Anterior cingulate cortex (tissue), 58 donors: ENCODE measurements at regions not wholly inside any gene's neighbourhood (a gene's known extent, or its start where the extent isn't known, plus 50 kb on each side); places are given as distances from the start of the nearest gene placed in this dataset.
"Not testable (repeated sequence)": the region's sequence is repeated elsewhere in the genome, so short reads cannot be mapped to it uniquely, and the experiment has no call there.

Experiments used
- DNase-seq, 58 donors: peaks; one replicate each; lab custom pipeline; 2025; lab: John Stamatoyannopoulos, UW

DNA sequence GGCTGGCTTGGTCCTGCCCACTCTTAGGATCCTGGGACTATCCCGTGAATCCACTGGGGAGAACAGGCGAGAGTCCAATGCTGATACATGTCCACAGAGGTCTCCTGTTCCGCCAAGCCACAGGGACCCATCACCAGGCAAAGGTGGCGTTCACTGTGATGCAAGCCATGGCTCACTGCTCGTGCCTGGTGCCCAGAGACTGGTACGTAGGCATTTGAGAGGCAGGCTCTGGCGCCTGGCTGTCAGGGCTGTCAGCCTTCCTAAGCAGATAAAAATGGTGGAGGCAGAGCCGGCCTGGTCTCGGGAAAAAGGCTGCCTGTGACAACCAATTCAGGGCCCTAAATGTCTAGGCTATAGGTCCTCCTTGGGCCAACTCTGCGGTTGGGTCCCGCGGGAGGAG, 2329.0 kb downstream of the TP53TG3F start:
- no peak for DNase-seq

DNA sequence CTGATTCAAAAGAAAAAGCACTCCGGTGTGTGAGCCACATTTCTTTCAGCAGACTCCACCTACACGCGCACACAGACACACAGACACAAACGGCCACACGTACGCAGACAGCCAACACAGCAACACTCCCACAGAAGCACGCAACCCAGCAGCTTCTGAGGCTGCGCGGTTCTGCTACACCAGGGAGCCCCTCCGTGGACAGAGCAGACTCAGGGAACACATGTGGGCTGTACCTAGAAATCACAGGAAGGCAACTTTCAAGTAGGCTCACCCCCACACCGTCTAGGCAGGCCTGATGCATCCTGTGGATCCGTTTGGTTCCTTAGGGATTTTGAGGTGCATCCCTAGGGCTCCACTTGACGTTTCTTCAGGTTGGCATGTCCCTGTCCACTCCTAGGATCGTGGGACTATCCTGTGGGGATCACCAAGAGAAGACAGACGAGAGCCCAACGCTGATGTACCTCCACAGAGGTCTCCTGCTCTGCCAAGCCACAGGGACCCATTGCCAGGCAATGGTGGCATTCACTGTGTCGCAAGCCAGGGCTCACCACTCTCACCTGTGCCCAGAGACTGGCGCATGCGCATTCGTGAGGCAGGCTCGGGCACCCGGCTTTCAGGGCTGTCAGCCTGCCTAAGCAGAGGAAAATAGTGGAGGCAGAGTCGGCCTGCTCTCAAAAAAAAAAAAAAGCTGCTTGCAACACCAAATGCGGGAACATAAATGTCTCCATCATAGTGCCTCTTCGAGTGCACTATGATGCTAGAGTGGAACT, 2333.3 kb downstream of the TP53TG3F start:
- DNase-seq: no peak

DNA sequence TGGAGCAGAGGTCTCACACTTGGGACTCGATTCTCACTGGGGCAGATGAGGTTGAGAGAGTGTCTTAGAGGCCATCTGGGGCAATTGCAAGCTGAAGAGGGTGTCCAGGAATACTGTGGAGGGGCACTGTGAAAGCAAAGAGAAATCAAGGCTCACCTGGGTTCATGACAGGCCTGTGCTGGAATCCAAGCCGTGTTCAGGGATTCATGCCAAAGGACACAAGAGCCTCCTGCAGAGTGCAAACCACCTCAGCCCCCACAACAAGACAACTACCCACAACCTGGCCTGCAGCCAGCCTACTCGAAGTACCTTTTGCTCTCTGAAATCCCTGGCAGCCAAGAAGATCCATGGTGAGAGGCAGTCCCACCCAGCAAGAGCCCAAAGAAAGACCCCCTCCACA, 2334.2 kb downstream of the TP53TG3F start:
- DNase-seq: no peak

DNA sequence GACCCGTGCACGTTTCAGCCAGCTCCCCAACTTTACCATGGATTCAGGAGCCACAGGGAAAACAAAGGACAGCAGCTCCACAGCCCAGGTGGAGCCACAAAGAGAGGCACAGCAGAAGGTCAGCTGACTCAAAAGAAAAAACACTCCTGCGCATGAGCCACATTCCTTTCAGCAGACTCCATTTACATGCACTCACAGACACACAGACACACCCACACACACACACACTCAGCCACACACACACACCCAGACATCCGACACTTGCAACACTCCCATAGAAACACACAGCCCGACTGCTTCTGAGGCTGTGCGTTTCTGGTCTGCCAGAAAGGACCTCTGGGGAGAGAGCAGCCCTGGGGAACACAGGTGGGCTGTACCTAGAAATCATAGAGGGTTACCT, 2335.5 kb downstream of the TP53TG3F start:
- DNase-seq: no peak

DNA sequence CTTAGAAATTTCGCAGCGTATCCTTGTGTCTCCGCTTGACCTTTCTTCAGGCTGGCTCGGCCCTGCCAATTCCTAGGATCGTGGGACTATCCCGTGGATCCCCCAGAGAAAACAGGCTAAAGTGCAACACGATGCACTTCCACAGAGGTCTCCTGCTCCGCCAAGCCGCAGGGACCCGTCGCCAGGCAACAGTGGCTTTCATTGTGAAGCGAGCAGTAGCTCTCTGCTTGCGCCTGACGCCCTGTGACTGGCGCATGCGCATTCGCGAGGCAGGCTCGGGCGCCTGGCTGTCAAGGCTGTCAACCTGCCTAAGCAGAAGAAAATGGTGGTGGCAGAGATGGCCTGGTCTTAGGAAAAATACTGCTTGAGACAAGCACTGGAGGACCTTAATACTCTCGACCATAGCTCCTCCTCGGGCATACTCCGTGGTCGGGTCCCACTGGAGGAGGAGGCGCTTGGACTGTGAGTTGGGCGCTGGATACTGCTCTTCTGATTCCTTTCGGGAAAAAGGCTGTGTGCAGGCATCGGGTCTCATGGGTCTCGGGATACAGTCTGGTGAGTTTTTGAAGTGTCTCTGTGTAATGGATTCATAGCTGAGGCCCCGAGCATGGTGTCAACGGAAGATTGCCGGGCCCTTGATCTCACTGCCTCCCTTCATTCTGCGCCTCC, 2336.1 kb downstream of the TP53TG3F start:
- no peak for DNase-seq

DNA sequence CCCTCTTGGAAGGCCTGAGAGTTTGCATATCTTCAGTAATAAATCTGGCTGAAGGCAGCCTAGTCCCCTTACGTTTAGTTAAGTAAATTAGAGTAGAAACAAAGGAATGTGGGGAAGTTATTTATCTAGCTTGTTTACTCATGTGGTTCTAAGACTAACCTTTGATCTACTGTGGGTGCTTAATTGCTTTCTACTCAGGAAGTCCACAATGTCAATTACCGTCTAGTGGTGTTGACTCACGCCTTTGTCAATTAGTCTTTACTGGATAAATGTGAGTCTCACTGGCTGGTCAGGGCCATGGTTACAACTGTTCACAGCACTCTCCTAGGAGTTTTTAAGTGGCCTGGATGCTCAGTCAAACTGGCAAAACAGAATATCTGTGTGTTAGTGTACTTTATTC, 2338.4 kb downstream of the TP53TG3F start:
- no peak for DNase-seq

DNA sequence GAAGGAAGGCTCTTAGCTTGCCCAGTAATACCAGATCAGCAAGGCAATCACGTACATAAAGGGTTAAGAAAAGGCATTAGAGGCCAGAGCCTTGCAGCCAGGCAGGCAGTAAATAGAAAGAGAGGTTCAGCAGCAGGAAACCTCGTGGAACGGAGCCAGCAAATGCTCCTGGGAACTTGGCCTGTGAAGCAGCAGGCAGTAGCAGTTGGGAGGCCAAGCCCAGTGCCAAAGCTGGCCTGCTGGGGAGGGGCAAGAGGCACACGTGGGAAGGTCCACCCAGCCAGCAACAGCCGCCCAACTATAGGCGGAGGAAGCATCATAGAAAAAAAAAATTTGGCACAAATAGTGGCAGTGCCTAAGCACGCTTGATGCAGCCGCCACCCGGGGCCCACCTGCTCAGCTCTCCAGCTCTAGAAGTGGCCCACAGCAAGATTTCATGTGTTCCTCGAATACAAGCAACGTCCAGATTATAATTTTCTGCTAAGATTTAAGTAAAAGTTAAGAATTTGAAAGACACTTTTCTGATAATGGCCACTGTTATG, 2339.5 kb downstream of the TP53TG3F start:
- no peak for DNase-seq

DNA sequence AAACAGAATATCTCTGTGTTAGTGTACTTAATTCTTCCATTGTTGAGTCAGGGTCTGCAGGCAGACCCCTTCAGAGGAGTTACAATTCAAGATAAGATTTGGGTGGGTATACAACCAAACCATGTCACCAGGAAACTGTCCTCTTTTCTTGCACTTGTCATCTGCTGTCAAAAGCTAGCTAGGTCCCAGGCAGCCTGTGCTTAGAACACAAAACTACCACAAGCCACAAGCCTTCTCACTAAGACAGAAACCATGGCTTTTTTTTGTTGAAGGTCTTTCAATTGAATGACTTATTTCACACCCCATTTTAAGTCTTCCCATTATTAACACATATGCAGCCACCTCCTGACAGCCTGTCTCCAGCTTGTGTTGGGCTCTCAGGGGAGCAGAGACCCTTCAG, 2345.1 kb downstream of the TP53TG3F start:
- DNase-seq: not testable (repeated sequence)

DNA sequence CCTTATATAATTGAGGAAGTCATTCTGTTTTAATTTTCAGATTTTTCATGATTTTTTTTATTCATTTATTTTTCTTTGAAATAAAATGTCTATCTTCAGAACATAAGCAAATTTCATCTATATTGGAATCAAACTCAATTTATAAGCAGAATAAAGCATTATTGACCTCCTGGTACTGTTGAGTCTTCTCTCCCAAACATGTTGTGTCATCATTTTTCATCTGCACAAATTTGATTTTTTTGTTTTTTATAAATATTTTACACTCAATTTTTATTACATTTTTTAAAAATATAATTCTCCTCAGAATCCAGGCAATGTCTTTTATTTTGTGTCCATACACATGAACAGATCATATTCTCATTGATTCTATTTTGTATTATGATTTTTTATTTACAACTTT, 2363.9 kb downstream of the TP53TG3F start:
- no peak for DNase-seq

DNA sequence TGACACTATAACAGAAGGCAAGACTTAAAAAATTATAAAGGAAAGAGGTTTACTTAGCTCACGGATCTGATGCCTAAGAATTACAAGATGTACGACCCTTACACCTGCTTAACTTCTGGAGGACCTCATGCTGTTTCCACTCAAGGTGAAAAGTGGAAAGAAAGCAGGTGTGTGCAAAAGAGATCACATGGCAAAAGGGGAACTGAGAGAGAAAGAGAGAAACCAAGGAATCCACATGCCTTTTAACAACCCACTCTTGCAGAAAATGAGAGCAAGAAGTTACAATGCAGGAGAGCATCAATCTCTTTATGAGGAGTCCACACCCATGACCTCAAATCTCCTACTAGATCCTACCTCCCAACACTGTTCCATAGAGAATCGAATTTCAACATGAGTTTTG, 2382.2 kb downstream of the TP53TG3F start:
- no peak for DNase-seq

DNA sequence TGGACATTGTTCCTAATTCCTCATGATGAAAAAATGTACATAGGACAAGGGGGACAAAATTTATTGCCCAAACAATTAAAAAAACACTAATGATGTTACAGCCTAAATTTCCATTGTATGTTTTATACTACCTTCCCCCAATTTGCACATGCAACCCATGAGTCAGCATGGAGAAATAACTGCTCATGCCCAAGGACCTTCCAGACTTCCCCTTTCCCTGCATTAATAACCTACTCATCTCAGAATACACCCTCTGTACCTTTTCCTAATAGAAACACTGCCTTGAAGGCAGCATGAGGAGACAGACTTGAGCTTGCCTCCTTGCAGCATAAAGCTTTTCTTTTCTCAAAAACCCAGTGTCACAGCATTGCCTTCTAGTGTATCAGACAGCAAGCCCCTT, 2402.8 kb downstream of the TP53TG3F start:
- DNase-seq: no peak

DNA sequence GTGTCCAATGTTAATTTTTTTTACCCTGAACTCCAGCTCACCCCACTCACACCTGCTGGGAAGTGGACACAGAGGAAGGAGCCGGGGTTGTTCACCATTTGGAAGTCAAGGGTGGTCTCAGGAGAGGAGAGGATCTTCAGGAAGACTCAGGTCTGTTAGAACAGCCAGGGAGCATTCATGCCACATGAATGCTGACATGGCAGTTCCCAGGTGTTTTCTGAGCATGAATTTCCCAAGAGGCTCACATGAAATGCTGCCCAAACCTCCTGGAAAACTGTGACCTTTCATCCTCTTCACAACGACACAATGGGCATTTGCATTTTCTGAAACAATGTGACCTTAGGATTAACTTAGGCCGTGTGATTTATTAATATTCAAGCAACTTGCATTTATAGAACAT, 2409.2 kb downstream of the TP53TG3F start:
- no peak for DNase-seq

DNA sequence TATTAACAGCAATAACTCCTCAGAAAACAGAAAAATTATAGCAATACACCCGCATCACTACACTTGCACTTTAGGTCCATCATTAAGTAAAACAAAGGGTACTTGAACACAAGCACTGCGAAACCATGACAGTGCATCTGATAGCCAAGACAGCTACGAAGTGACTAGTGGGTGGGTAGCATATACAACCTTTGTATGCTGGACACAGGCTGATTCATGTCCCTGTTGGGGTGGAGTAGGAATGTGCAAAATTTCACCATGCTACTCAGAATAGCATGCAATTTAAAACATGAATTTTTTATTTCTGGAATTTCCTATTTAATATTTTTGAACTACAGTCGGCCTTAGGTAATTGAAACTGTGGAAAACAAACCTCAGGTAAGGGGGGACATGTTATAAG, 2414.1 kb downstream of the TP53TG3F start:
- no peak for DNase-seq

DNA sequence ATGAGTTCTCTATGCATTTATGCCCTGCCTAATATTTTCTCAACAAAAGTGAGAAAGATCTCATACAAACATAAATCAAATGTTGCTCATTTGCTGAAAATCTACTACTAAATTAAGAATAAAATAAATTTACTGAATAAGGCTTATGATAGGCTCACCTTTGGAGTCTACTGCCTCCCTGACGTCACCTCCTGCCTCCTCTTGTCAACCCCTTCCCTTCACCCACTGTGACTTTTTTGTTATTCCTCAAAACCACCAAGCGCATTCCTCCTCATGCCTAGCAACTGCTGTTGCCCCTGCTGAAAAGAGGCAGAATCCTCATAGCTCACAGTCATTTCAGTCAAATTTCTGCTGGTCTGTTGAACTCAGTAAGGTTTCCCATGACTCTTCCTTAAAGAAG, 2422.2 kb downstream of the TP53TG3F start:
- no peak for DNase-seq

DNA sequence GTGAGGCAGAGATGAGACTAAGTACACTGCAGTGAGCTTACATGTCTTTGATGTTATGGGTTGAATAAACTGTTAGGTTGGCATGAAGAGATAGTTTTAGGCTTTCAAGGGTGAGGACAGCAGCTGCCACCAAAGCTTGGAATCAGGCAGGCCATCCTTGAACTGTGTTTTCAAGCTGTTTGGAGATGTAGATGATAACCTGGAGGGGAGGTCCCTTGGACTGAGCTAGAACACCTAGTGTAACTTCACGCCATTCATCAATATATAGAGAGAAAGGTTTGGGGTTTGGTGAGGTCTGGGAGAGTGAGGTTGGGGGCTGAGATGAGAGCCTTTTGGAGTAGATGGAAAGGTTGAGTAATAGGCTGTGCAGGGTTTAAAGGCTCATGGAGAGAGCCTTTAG, 2447.0 kb downstream of the TP53TG3F start:
- DNase-seq: no peak

DNA sequence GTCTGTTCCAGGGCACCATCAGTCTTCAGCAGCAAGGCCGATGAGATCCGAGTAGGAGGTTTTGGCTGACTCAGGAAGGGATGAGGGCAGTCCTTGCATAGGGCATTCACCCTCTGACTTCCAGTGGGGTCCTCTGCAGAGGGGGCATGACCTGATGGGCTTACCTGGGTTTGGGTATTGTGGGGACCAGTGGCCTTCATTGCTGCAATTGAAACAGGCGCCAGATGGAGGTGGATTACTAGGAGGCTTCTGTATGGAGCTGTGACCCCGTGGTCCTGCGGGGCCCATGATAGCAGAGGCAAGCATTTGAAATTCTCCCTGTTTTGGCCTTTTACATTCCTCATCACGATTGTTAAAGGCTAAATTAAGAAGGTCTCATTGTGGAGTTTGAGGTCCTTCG, 2448.7 kb downstream of the TP53TG3F start:
- no peak for DNase-seq

DNA sequence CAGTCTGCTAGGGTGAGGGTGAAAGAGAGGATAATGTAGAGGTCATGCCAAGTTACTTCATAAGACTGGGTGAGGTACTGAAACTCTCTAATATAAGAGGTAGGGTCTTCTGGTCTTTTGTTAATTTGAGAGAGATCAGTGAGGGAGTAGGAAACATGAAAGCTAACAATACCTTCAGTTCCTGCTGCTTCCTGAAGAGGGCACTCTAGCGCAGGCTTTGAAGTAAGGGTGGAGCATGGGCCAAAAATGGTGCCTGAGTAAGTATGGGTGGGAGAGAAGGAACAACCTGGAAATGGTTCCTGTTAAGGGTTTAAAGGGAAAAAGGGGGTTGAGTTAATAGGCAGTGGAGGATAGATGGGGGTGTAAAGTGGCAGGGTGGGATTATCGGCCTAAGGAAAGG, 2449.5 kb downstream of the TP53TG3F start:
- DNase-seq: no peak

DNA sequence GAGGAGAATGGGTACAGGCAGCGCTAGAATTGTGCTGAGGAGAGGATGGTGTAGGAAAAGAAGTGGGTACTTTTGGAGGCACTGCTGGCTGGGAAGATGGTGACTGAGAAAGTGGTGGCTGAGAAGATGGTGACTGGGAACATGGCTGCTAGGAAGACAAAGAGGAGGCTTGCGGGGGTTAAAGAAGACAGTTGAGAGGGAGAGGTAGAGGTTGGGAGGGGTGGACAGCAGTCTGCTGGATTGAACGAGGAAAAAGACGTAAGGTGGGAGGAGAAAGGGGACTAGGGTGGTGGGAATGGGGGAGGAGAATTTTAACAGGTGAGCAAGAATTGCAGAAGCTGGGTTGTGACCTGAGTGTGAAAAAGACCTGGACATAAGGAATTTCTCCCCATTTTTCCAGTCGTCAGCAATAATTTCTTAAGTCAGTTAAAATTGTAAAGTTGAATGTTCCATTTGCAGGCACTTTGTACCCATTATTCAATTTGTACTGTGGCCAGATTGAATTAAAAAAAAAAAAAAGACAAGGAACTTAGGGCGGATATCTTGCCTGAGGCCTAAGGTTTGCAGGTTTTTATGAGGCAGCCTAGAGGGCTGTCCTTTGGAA, 2450.0 kb downstream of the TP53TG3F start:
- DNase-seq: no peak

DNA sequence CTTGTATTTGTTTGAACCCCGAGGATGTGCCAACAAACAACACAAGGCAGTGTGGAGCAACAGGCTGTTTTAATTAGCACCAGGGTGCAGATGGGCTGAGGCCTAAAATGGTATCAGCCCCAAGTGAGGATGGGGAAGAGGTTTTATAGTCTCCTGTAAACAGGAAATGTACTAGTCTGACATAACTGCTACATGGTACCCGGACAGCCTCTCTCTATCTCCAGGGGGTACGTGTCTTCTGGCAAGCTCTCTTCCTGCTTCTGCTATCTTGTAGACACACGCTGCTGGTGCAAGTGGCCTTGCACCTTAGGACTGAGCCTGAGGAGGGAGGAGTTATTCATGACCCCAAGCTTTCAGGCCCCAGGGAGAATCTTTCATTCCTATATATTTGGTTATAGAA, 2451.0 kb downstream of the TP53TG3F start:
- DNase-seq: no peak

DNA sequence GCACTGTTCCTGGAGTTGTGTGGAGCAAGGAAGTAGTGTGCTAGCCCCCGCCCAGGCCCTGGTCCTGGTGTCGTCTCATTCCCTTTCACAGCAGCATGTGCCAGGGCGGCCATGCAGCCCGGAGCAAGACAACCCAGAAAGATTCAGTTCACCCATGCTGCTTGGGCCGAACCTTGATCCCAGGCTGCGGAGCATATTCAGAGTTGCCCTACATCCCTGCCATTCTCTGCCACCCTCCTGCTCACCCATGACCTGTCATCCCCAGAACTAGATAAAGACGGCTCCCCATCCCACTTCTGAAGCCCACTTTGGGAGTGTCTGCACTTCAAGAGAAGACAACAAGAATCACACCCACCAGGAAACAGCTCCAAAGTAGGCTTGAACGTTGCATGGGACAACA, 2452.5 kb downstream of the TP53TG3F start:
- DNase-seq: no peak

DNA sequence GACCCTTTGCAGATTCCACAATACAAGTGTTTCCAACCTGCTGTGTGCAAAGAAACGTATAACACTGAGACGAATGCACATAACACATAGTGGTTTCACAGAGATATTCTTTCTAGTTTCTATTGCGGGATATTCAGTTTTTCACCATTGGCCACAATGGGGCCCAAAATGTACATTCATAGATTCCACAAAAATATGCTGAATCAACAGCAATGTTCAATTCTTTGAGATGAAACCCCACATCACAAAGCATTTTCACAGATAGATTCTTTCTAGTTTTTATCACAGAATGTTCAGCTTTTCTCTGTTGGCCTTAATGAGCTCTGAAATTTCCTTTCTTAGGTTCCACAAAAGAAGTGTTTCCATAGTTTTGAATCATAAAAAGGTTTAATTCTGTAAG, 2472.3 kb downstream of the TP53TG3F start:
- no peak for DNase-seq
